ENCODE measurements at regions not wholly inside any gene's neighbourhood (a gene's known extent, or its start where the extent isn't known, plus 50 kb on each side); places are given as distances from the start of the nearest gene placed in this dataset.

DNA sequence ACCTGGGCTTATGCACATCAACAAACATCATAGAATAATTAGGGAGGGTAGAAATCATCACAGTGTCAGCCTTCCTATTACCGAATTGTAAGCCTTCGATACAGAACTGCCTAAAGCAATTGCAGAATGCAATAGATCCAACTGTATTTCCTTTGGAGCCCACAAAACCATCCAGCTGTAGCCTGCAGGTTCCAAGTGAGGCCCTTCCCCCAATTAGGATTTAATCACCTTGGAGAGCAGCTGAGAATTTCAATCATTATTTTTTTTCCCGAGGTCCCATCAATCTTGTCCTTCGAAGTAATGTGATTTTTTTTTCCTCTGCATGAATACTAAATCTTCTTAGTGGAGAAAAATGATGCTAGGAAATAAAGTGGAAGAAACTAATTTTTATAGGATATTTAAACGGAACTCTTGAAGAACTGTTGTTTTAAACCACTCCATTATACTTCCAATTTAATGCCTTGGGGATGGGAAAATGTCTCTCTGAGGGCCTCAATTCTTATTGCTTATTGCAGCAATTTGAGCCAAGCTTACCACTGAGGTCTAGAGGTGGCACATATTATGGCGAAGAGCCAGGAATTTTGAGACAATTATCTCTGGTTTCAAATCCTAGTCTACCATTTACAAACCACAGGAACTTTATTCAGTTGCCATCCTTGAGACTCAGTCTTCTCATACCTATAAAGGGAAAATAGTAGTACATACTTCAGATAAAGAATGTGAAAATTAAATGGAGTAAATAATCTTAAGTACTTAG, 953.4 kb upstream of the IGFBP7 start:
- TF ChIP-seq POLR2A (IDR thresholded peaks at IDR 0.05; ENCODE audit: low read length): no peak
- no peak for TF ChIP-seq GATA1 (IDR thresholded peaks at IDR 0.05; ENCODE audit: low read depth, low read length)
